Inflammatory macrophage treated with lipopolysaccharide for 4 hours (primary cell): ENCODE measurements at regions not wholly inside any gene's neighbourhood (a gene's known extent, or its start where the extent isn't known, plus 50 kb on each side); places are given as distances from the start of the nearest gene placed in this dataset.
A peak's percentile ranks its signal among the peaks of the same experiment; 100 is the strongest.
"Not testable (repeated sequence)": the region's sequence is repeated elsewhere in the genome, so short reads cannot be mapped to it uniquely, and the experiment has no call there.

ENCODE experiments used
- DNase-seq: peaks from one replicate; pipeline ENCODE4 v3.0.0-alpha.2; 2020

GRCh38 chr7:81333536-81333935, 414.7 kb upstream of the SEMA3C start:
- DNase-seq = no peak

DNA sequence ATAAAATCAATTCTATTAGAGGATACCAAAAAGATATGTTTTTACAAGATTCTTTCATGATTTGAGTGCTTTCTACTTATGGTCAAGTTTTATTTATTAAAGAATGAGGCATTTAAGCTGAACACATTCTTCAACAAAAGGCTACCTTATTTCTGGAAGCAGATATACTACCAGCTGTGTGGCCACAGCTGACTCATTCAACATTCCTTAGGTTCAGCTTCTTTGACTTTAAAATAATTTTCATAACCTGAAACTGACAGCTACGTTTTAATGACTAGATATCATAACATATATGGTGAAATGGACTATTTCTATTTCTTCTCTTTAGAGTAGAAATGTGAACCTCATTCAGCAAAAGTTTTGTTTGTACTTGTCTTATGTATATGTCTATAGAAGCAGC, 414.2 kb upstream of the SEMA3C start:
- no peak for DNase-seq

DNA sequence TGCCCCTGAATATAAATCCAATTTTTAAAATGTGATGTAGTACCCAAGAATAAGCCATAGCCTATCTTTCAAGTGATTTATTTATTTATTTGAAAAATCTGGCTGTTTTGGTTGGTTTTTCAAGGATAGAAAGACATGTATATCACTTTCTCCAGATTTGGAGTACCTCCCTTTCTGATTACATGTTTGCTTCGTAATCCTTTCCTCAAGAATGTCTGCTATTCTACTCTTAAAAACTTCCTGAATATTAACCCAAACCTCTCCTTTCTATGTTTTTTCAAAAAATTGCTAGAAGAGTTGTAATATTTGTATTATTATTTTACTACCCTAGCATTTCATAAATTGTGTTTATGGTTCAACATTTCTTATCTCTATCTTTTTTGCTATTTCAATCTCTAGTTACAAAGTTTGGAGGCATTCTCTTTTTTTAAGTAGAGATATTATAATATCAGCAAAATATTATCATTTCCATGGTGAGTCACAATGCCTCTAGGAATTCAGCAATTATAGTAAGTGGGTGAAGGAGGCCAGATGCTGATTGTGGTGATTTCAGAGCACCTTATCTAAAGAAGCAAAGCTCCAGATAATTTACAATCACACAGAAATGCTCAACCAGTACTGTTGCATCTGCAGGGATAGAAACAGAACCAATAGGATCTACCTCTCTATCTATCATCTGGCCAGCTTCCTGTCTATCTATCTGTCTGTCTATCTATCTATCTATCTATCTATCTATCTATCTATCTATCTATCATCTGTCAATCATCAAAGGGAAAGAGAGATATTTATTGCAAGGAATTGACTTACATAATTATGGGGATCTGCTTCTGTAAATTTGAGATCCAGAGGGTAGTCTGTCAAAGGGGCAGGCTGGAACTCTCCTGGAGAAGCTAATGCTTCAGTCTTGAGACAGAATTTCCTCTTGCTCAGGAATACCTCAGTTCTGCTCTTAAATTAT, 412.5 kb upstream of the SEMA3C start:
- DNase-seq = no peak

GRCh38 chr7:81330108-81330507, 411.3 kb upstream of the SEMA3C start:
- no peak for DNase-seq

GRCh38 chr7:81327468-81328266, 408.8 kb upstream of the SEMA3C start:
- DNase-seq = no peak

DNA sequence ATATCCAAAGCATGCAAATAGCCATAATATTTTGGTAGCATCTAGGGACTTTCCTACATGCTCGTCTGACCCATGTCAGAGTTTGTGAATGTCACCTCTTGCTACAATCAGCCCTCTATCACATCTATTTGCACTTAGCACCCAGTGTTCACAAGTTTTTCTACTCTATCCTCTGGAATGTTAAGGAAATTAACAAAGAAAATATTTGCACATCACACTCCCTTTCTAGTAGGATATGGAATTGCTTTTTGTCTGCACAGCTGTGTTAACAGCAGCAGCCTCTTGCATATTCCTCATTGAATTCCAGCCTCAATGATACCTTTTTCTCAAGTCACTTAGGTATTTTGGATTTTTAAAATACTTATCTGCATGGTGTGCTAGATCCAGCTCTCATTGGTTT, 403.1 kb upstream of the SEMA3C start:
- no peak for DNase-seq

- DNase-seq = no peak
Observed at GRCh38 chr7:81317741-81318140, 398.9 kb upstream of the SEMA3C start.

GRCh38 chr7:81308643-81309322, 389.9 kb upstream of the SEMA3C start:
- no peak for DNase-seq

GRCh38 chr7:81301815-81302214, 383.0 kb upstream of the SEMA3C start:
- no peak for DNase-seq

DNA sequence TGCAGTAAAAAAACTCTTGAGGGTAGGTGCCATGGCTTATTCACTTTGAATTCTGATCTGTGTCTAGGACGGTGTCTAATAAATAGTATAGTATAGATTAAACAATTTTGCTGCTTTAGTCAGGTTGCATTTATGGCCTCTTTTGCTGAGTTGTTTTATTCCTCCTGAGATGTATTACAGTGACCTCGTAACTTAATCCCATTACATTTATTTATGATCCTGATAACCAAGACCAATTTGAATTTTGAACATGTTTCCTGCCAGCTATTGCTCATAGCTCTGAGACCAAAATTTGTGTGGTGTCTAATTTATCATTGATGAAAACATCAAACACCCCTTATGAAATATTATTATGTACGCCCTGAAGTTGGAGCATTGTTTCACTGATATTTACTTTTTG, 381.9 kb upstream of the SEMA3C start:
- no peak for DNase-seq

DNA sequence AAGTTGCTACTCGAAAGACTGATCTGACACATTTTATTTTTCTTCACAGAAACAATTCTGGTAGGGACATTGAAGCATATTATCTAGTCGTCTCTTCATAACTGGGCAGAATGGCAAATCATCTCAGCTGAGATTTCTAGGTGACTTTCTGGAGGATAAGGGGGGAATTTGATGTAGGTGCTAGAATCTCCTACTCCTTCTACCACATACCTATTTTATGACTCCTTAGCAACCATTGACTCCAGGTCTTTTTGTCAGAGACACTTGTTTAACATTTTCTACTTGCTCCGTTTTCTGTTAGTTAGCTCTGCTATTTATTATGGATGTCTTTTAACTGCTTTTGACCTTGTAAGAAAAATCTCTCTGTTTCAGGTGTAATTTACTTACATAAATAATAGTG, 380.9 kb upstream of the SEMA3C start:
- no peak for DNase-seq

GRCh38 chr7:81298951-81299666, 380.3 kb upstream of the SEMA3C start:
- peak; percentile 81 for DNase-seq

- peak; percentile 39 for DNase-seq
Observed at GRCh38 chr7:81297317-81297716, 378.5 kb upstream of the SEMA3C start.

GRCh38 chr7:81296726-81297125, 377.9 kb upstream of the SEMA3C start:
- no peak for DNase-seq

DNA sequence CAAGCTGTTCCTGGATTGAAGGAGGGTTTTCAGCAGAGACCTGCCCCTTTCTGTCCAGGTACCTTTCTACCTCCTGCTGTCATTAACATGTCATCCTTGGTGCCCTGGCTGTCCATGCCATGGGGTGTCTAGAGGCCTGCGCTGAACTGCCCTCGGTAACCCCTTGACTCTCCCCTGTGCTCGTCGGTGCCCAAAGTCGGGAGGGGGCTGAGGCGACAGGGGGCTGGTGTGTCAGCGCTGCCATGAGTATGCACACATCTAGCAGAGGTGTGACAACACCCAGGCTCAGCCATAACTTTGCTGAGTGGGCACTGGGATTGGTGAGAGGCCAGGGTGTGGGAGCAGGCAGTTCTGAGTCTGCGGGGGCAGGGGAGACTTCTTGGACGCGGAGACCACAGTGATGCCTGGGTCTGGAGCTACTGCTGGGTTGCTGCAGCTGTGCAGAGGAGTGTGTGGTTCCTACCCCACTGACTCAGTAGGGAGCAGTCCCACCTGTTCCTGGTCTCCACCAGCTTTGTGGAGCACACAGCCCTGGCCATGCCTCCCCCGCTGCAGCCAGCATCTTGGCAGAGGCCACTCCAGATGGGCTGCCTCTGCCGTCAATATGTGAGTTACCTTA, 376.2 kb upstream of the SEMA3C start:
- no peak for DNase-seq

- no peak for DNase-seq
Observed at GRCh38 chr7:81293806-81294205, 375.0 kb upstream of the SEMA3C start.

- not testable (repeated sequence) for DNase-seq
Observed at GRCh38 chr7:81286754-81287153, 367.9 kb upstream of the SEMA3C start.

- no peak for DNase-seq
Observed at GRCh38 chr7:81285142-81285871, 366.5 kb upstream of the SEMA3C start.

GRCh38 chr7:81284576-81284975, 365.7 kb upstream of the SEMA3C start:
- DNase-seq = no peak

- no peak for DNase-seq
Observed at GRCh38 chr7:81280531-81280930, 361.7 kb upstream of the SEMA3C start.

DNA sequence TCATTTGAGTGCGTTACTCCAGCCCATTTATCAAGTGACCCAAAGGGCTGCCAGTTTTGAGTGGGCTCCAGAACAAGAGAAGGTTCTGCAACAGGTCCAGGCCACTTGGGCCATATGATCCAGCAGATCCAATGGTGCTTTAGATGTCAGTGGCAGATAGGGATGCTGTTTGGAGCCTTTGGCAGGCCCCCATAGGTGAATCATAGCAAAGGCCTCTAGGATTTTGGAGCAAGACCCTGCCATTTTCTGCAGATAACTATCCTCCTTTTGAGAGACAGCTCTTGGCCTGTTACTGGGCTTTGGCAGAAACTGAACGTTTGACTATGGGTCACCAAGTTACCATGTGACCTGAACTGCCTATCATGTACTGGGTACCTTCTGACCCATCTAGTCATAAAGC, 358.8 kb upstream of the SEMA3C start:
- DNase-seq = no peak
